Panc1 (cell line): ENCODE measurements at regions not wholly inside any gene's neighbourhood (a gene's known extent, or its start where the extent isn't known, plus 50 kb on each side); places are given as distances from the start of the nearest gene placed in this dataset.

Experiments
- ATAC-seq: fragments of 200-7000 bp; cut with Tn5 transposase; 2 replicates; pipeline ENCODE4 v1.9.1; 2020; ENCODE audit warnings: mild to moderate bottlenecking, moderate library complexity
- BruUV-seq: library from RNA; stranded (reverse); fragments of 400-500 nt; replicated peaks from 2 replicates; lab custom pipeline; 2021; lab: Mats Ljungman, UMichigan
- CTCF ChIA-PET: fragments of 300-600 bp; sonication (Branson Sonifier 250); formaldehyde crosslinking; loops from one replicate; lab custom pipeline; 2022; ENCODE audit warnings: antibody characterized with exemption; lab: Charles Lee
- POLR2A ChIA-PET: fragments of 300-600 bp; sonication (Branson Sonifier 250); formaldehyde crosslinking; loops from one replicate; lab custom pipeline; 2022; ENCODE audit warnings: antibody characterized with exemption; lab: Charles Lee
- DNase-seq: peaks from one replicate; pipeline ENCODE4 v3.0.0-alpha.2; 2010; ENCODE audit warnings: low read depth, low spot score
- H3K27ac ChIP-seq: 2 replicates; pipeline ENCODE4 v1.5.1; 2011; ENCODE audit warnings: mild to moderate bottlenecking, low read length, inconsistent platforms
- H3K27me3 ChIP-seq: fragments of 200-500 bp; sonication (Bioruptor generic); 2 replicates; pipeline ENCODE4 v1.6.0; 2014; ENCODE audit warnings: low read length, inconsistent platforms; ENCODE audit not compliant: control insufficient read depth, insufficient read depth
- H3K36me3 ChIP-seq: fragments of 200-500 bp; sonication (Bioruptor generic); 2 replicates; pipeline ENCODE4 v1.5.1; 2014; ENCODE audit warnings: inconsistent platforms, mild to moderate bottlenecking, low read length, moderate library complexity; ENCODE audit not compliant: control insufficient read depth, insufficient read depth
- H3K4me1 ChIP-seq: 2 replicates; pipeline ENCODE4 v1.5.1; 2011; ENCODE audit warnings: inconsistent platforms, mild to moderate bottlenecking, low read length, moderate library complexity; ENCODE audit not compliant: control insufficient read depth, insufficient read depth
- H3K4me3 ChIP-seq, 2 experiments: 2 replicates each; pipeline ENCODE4 v1.5.1; 2011 to 2012; ENCODE audit warnings: low read depth in 2 of 2, low read length in 2 of 2, mild to moderate bottlenecking in 2 of 2, inconsistent platforms in 1 of 2, moderate library complexity in 1 of 2
- H3K9me3 ChIP-seq: fragments of 200-500 bp; sonication (Bioruptor generic); 2 replicates; pipeline ENCODE4 v1.5.1; 2014; ENCODE audit warnings: low read depth, mild to moderate bottlenecking, inconsistent platforms, low read length, moderate library complexity; ENCODE audit not compliant: control insufficient read depth, insufficient read depth
- POLR2AphosphoS5 ChIP-seq: IDR thresholded peaks from 2 replicates; pipeline ENCODE4 v1.6.1; 2012; ENCODE audit warnings: mild to moderate bottlenecking, low read depth, low read length, moderate library complexity
- SIN3A ChIP-seq: IDR thresholded peaks from 2 replicates; pipeline ENCODE4 v1.6.1; 2012; ENCODE audit warnings: low read depth, mild to moderate bottlenecking, low read length, moderate library complexity, borderline replicate concordance; ENCODE audit not compliant: insufficient read depth
- TCF7L2 ChIP-seq: IDR thresholded peaks from 2 replicates; pipeline ENCODE4 v1.6.1; 2011; ENCODE audit warnings: mild to moderate bottlenecking, low read depth, low read length, inconsistent platforms
- in situ Hi-C: cut with HindIII; loops from 2 replicates; pipeline ENCODE4 v1.10.0; 2016; ENCODE audit warnings: low sequenced_read_pairs, low pct_unique_long_range_greater_than_20kb
- intact Hi-C: fragments of 100-400 bp; cut with micrococcal nuclease; formaldehyde crosslinking; loops from one replicate; pipeline ENCODE4 v1.10.0; 2022; ENCODE audit not compliant: unreplicated experiment
- TF ChIP-seq, protein P1 (sequence below), 2 experiments: IDR thresholded peaks; 2 replicates each; pipeline ENCODE4 v1.6.1; 2011 to 2012; ENCODE audit warnings: low read depth in 2 of 2, control low read depth in 1 of 2, low read length in 1 of 2, mild to moderate bottlenecking in 1 of 2, moderate library complexity in 1 of 2; ENCODE audit not compliant: insufficient read depth in 1 of 2
- TF ChIP-seq, protein P2 (sequence below): fragments of 450-650 bp; IDR thresholded peaks from 2 replicates; pipeline ENCODE4 v1.5.1; 2017; ENCODE audit warnings: mild to moderate bottlenecking

DNA sequence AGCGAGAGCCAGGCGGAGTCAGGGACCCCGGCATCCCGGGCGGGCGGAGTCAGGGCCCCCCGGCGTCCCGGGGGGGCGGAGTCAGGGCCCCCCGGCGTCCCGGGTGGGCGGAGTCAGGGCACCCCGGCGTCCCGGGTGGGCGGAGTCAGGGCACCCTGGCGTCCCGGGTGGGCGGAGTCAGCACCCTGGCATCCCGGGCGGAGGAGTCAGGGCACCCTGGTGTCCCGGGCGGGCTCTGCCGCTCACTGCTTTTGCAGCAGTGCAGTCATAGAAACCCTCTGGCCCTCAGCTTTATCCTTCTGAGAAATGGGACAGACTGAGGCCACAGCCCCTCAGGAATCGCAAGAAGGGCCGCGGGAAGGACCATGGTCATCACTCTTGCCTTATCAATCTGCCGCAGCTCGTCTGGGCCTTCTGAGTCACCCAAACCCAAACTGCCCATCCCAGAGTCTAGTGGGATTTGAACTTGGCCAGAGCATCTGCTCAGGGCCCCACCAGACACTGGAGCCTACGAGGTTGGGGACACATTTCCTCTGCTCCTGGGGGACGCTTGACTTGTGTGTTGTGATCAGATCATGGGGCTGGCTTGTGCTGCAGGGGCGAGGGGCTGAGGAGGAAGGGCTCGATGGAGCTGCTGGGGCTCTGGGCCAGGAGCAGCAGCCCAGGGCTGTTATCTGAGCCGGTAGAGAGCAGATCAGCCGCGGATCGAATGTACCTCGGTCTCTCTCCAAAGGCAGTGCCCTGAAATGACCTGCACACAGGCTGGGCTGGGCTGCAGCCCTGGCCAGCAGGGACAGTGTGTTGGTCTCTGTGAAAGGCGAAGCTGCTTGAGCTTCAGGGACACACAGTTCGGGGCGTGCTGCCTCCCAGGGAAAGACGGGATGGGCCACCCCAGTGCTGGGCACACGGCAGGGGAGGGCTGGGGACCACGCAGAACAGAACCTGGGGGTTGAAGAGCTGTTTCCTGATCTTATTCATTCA lies 290.1 kb upstream of the HDAC4 start:
- H3K36me3 ChIP-seq, result no peaks in the 10 kb centered on the region
- peaks cover 10% of the 10 kb centered on the region; the same call in 1 of the 2 replicates for H3K27me3 ChIP-seq
- ChIA-PET POLR2A (interaction anchor here (0.5 kb wide), 1 partner anchor 61 kb away, joined by 5 read pairs; no protein-coding TSS in a partner anchor), CTCF (no interaction called here)
- H3K4me1 ChIP-seq, result no peaks in the 10 kb centered on the region
- TF ChIP-seq, protein P1, sequence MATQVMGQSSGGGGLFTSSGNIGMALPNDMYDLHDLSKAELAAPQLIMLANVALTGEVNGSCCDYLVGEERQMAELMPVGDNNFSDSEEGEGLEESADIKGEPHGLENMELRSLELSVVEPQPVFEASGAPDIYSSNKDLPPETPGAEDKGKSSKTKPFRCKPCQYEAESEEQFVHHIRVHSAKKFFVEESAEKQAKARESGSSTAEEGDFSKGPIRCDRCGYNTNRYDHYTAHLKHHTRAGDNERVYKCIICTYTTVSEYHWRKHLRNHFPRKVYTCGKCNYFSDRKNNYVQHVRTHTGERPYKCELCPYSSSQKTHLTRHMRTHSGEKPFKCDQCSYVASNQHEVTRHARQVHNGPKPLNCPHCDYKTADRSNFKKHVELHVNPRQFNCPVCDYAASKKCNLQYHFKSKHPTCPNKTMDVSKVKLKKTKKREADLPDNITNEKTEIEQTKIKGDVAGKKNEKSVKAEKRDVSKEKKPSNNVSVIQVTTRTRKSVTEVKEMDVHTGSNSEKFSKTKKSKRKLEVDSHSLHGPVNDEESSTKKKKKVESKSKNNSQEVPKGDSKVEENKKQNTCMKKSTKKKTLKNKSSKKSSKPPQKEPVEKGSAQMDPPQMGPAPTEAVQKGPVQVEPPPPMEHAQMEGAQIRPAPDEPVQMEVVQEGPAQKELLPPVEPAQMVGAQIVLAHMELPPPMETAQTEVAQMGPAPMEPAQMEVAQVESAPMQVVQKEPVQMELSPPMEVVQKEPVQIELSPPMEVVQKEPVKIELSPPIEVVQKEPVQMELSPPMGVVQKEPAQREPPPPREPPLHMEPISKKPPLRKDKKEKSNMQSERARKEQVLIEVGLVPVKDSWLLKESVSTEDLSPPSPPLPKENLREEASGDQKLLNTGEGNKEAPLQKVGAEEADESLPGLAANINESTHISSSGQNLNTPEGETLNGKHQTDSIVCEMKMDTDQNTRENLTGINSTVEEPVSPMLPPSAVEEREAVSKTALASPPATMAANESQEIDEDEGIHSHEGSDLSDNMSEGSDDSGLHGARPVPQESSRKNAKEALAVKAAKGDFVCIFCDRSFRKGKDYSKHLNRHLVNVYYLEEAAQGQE (IDR thresholded peaks at IDR 0.05; ENCODE audit: insufficient read depth in 1 of 2, low read depth in 2 of 2, low read length in 1 of 2), result no peak
- TF ChIP-seq SIN3A (no peak), TCF7L2 (no peak), POLR2AphosphoS5 (no peak)
- TF ChIP-seq, protein P2, sequence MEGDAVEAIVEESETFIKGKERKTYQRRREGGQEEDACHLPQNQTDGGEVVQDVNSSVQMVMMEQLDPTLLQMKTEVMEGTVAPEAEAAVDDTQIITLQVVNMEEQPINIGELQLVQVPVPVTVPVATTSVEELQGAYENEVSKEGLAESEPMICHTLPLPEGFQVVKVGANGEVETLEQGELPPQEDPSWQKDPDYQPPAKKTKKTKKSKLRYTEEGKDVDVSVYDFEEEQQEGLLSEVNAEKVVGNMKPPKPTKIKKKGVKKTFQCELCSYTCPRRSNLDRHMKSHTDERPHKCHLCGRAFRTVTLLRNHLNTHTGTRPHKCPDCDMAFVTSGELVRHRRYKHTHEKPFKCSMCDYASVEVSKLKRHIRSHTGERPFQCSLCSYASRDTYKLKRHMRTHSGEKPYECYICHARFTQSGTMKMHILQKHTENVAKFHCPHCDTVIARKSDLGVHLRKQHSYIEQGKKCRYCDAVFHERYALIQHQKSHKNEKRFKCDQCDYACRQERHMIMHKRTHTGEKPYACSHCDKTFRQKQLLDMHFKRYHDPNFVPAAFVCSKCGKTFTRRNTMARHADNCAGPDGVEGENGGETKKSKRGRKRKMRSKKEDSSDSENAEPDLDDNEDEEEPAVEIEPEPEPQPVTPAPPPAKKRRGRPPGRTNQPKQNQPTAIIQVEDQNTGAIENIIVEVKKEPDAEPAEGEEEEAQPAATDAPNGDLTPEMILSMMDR, result no peak
- no peak overlapping the region for H3K4me3 ChIP-seq
- ATAC-seq (peak; percentile 61), DNase-seq (no peak)
- in situ Hi-C loops, result no loop called here
- no peak overlapping the region for H3K27ac ChIP-seq
- H3K9me3 ChIP-seq, result no peaks in the 10 kb centered on the region
- intact Hi-C loops, result no loop called here
- BruUV-seq, result no TSS peak

DNA sequence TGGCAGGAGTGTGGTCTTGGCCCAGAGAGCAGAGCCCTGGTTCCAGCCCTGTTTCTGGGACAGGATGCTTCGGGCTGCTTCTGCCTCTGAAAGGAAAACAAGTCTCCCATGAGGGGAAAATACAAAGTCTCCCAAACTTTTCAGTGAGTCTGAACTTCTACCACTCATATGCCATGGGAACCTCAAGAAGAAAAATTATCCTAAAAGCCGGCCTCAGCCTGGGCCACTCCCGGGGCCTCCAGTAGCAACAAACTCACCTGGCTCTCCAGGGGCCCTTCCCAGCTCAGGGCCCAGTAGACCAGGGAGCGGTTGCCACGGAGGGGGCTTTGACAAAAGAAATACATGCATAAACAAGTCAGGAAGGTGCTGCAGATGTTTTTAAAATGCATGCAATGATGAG lies 289.2 kb upstream of the HDAC4 start:
- no peaks in the 10 kb centered on the region for H3K4me1 ChIP-seq
- ATAC-seq, result no peak
- no peaks in the 10 kb centered on the region for H3K36me3 ChIP-seq
- no TSS peak for BruUV-seq
- peaks cover 12% of the 10 kb centered on the region; the same call in 1 of the 2 replicates for H3K27me3 ChIP-seq
- POLR2A ChIA-PET, result interaction anchor here (0.6 kb wide), 1 partner anchor 985 kb away, joined by 15 read pairs; no protein-coding TSS in a partner anchor
- no peak for DNase-seq
- no peaks in the 10 kb centered on the region for H3K9me3 ChIP-seq
- no peak overlapping the region for H3K27ac ChIP-seq
- in situ Hi-C loops, result no loop called here
- TF ChIP-seq POLR2AphosphoS5 (no peak), SIN3A (no peak), TCF7L2 (no peak)
- TF ChIP-seq, protein P1 (IDR thresholded peaks at IDR 0.05; ENCODE audit: insufficient read depth in 1 of 2, low read depth in 2 of 2, low read length in 1 of 2), result no peak
- TF ChIP-seq, protein P2, result no peak
- H3K4me3 ChIP-seq, result no peak overlapping the region
- intact Hi-C loops, result no loop called here
- CTCF ChIA-PET, result no interaction called here
